Breast epithelium (tissue), 4 donors: ENCODE measurements at regions not wholly inside any gene's neighbourhood (a gene's known extent, or its start where the extent isn't known, plus 50 kb on each side); places are given as distances from the start of the nearest gene placed in this dataset.

Source experiments
- DNase-seq, 2 donors: peaks; one replicate each; pipeline ENCODE4 v3.0.0-alpha.2; 2019; ENCODE audit warnings: low spot score in 2 of 2
- H3K27ac ChIP-seq, 2 donors: fragments of 200-600 bp; sonication (generic) in 1 of 2; one replicate each; pipeline ENCODE4 v1.5.1; 2016 to 2019; ENCODE audit warnings: mild to moderate bottlenecking in 1 of 2
- H3K27me3 ChIP-seq, 2 donors: fragments of 200-600 bp; sonication (generic) in 1 of 2; one replicate each; pipeline versions ENCODE4 v1.5.1 to v1.6.0; 2017 to 2019; ENCODE audit warnings: control low read depth in 1 of 2, mild to moderate bottlenecking in 1 of 2
- H3K36me3 ChIP-seq: fragments of 200-600 bp; one replicate; pipeline ENCODE4 v1.5.1; 2019
- H3K4me1 ChIP-seq, 2 donors: fragments of 200-600 bp; sonication (generic); one replicate each; pipeline ENCODE4 v1.5.1; 2016 to 2019; ENCODE audit warnings: control low read depth in 1 of 2
- H3K4me3 ChIP-seq, 3 donors: fragments of 200-600 bp; sonication (generic); 1 replicate in 2 of 3; 2 replicates in 1 of 3; pipeline ENCODE4 v1.5.1; 2016 to 2019; ENCODE audit warnings: mild to moderate bottlenecking in 3 of 3, moderate library complexity in 2 of 3
- H3K9me3 ChIP-seq, 2 donors: fragments of 200-600 bp; sonication (generic) in 1 of 2; one replicate each; pipeline ENCODE4 v1.5.1; 2016 to 2019; ENCODE audit warnings: control low read depth in 1 of 2
- POLR2A ChIP-seq: fragments of 450-650 bp; IDR thresholded peaks from one replicate; pipeline ENCODE4 v1.6.1; 2016; ENCODE audit warnings: antibody characterized with exemption, mild to moderate bottlenecking, moderate library complexity
- POLR2AphosphoS5 ChIP-seq, 3 donors: sonication (generic); formaldehyde crosslinking; IDR thresholded peaks; one replicate each; pipeline ENCODE4 v1.6.1; 2017; ENCODE audit warnings: antibody characterized with exemption in 3 of 3
- intact Hi-C: fragments of 100-400 bp; cut with DNase I; formaldehyde crosslinking; loops from one replicate; pipeline ENCODE4 v1.15.1; 2023; ENCODE audit warnings: low total_unique reads
- TF ChIP-seq, protein P1 (sequence below), 3 donors: fragments of 450-650 bp; IDR thresholded peaks; one replicate each; pipeline ENCODE4 v1.5.1; 2016 to 2017; ENCODE audit warnings: antibody characterized with exemption in 3 of 3, mild to moderate bottlenecking in 3 of 3, moderate library complexity in 3 of 3

DNA sequence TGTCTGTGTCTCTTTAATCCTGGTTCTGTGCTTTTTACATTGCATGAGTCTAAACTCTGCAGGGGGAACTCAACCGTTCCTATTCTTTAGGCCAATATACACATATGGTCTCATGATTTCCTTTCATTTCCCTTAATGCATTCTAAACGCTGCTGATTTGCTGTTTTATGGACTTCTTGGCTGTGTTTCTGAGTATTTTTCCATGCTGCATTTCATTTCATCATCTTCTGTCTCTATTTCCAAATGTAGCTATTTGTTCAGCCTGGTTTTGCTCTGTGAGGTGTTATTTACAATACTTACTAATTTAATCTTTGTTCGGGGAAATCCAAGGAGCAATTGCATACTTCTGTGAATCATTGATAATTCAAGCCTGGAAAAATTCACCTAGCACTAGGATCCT lies 897.2 kb downstream of the TSN start:
- intact Hi-C loops: no loop called here

DNA sequence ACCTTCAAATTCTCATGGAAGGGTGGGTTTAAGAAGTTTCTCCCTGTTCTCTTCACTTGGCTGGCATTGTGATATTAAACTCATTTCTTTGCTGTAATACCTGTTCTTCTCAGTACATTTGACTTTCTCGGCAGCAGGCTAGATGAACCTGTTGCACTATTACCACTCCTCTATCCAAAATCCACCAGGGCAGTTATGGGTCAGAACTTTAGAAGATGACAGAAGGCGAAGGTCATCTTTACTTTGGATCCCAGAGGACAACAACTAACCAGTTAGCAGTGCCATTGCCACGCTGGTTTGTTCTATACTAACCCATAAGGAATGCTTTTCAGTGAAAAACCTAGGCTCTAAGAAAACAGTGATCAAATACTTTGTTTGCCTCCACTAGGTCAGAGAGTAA lies 901.0 kb downstream of the TSN start:
- no peak for DNase-seq
- Histone ChIP-seq H3K4me1 (no peaks in the 10 kb centered on the region), H3K27ac (no peak overlapping the region), H3K27me3 (peaks cover 0 to 7% of the 10 kb centered on the region in 2 donors), H3K4me3 (no peak overlapping the region), H3K9me3 (no peaks in the 10 kb centered on the region), H3K36me3 (no peaks in the 10 kb centered on the region)
- intact Hi-C loops: no loop called here
- TF ChIP-seq POLR2A: no peak
- TF ChIP-seq POLR2AphosphoS5 (IDR thresholded peaks at IDR 0.05): no peak
- TF ChIP-seq, protein P1, sequence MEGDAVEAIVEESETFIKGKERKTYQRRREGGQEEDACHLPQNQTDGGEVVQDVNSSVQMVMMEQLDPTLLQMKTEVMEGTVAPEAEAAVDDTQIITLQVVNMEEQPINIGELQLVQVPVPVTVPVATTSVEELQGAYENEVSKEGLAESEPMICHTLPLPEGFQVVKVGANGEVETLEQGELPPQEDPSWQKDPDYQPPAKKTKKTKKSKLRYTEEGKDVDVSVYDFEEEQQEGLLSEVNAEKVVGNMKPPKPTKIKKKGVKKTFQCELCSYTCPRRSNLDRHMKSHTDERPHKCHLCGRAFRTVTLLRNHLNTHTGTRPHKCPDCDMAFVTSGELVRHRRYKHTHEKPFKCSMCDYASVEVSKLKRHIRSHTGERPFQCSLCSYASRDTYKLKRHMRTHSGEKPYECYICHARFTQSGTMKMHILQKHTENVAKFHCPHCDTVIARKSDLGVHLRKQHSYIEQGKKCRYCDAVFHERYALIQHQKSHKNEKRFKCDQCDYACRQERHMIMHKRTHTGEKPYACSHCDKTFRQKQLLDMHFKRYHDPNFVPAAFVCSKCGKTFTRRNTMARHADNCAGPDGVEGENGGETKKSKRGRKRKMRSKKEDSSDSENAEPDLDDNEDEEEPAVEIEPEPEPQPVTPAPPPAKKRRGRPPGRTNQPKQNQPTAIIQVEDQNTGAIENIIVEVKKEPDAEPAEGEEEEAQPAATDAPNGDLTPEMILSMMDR (IDR thresholded peaks at IDR 0.05): no peak

More for the DNA sequence above, 897.2 kb downstream of the TSN start:
- no peaks in the 10 kb centered on the region for H3K9me3 ChIP-seq
- TF ChIP-seq, protein P1 (IDR thresholded peaks at IDR 0.05): no peak
- TF ChIP-seq POLR2AphosphoS5 (IDR thresholded peaks at IDR 0.05): no peak
- no peak for TF ChIP-seq POLR2A
- H3K4me3 ChIP-seq: no peak overlapping the region
- no peak overlapping the region for H3K27ac ChIP-seq
- H3K4me1 ChIP-seq: no peaks in the 10 kb centered on the region
- no peak for DNase-seq
- no peaks in the 10 kb centered on the region for H3K36me3 ChIP-seq
- no peaks in the 10 kb centered on the region for H3K27me3 ChIP-seq

DNA sequence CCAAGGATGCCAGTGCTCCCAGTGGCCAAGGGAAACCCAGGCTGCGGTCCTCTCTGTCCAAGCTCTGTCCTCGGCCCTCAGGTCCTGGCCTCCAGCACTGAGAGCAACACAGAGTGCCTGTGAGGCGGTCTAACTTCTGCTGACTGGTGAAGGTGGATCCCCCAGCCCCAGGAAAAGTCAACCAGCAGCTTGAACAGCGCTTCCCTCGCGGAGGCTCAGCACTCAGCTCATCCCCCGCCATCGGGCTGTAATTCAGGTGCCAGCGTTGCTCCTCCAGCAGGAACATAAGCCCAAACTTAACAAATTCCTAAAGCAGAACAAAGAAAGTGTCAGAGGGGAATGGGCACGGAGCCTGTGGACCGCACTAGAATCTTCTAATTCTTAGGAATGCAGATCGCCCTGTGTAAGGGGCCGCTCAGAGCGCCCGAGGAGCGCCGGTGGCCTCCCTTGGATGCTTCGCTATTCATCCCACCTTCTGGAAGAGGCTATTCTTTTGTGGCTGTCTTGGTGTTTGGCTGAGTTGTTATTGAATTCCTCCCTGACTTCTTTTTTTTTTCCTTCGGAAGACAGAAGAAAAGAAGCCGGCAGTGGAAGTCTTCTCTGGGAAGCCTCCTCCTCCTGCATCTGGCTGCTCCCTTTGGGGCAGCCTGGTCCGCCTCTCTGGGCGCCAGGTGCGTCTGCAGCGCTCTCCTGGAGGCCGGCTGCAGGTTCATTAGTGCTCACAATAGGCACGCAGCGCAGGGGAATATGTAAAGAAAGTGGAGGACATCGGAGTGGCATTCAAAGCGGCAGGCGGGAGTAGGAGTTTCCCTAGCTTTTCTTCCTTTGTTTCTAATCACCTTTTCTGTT lies 905.6 kb downstream of the TSN start:
- no peak overlapping the region for H3K27ac ChIP-seq
- H3K36me3 ChIP-seq: no peaks in the 10 kb centered on the region
- H3K27me3 ChIP-seq: peaks cover 0 to 7% of the 10 kb centered on the region in 2 donors
- intact Hi-C loops: no loop called here
- no peak for DNase-seq
- no peaks in the 10 kb centered on the region for H3K9me3 ChIP-seq
- H3K4me1 ChIP-seq: no peaks in the 10 kb centered on the region
- peak overlapping the region in 2 of 3 donors; percentile 27 to 43 for H3K4me3 ChIP-seq
- TF ChIP-seq, protein P1 (IDR thresholded peaks at IDR 0.05): no peak

DNA sequence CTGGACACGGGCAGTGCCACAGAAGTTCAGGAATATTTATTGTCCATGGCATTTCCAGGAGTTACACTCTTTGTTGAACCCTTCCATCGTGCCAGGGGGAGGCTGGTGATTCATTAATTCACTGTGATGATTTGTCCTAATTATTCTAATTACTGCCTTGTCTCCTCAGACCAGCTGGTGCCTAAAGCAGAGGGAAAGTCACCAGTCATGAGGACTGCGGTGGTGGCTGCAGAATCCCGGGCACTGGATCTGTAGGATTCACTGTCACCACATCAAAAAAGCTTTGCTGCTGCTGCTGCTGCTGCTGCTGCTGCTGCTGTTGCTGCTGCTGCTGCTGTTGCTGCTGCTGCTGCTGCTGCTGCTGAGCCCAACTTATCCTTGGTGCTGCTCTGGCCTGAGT lies 908.2 kb downstream of the TSN start:
- intact Hi-C loops: no loop called here
- H3K4me3 ChIP-seq: no peak overlapping the region

DNA sequence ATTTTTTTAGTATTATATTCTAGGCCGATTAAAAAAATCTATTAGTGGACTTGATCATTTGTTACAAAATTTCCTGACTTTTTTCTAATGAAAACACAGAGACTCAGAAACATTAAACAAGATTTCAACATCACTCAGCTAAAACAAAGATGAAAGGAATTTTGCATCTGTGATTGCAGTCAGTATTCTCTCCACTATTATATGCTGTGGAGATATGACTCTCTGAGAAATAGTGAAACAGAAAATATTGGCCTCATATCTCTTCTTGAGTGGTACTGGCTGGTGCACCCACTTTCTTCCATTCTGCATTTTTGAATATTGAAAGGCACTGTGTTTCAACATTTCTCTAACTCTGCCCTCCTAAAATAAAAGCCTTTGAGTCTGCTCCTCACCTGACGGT lies 914.2 kb downstream of the TSN start:
- Histone ChIP-seq H3K9me3 (no peaks in the 10 kb centered on the region), H3K27me3 (no peaks in the 10 kb centered on the region), H3K27ac (no peak overlapping the region), H3K4me3 (no peak overlapping the region), H3K36me3 (no peaks in the 10 kb centered on the region), H3K4me1 (no peaks in the 10 kb centered on the region)
- intact Hi-C loops: no loop called here
- TF ChIP-seq POLR2AphosphoS5 (IDR thresholded peaks at IDR 0.05): no peak
- no peak for TF ChIP-seq POLR2A
- TF ChIP-seq, protein P1 (IDR thresholded peaks at IDR 0.05): no peak
- DNase-seq: no peak

More for the DNA sequence above, 908.2 kb downstream of the TSN start:
- H3K27ac ChIP-seq: no peak overlapping the region
- no peak for DNase-seq
- no peaks in the 10 kb centered on the region for H3K36me3 ChIP-seq
- no peaks in the 10 kb centered on the region for H3K9me3 ChIP-seq
- no peaks in the 10 kb centered on the region for H3K4me1 ChIP-seq
- H3K27me3 ChIP-seq: peaks cover 0 to 7% of the 10 kb centered on the region in 2 donors
- no peak for TF ChIP-seq POLR2AphosphoS5 (IDR thresholded peaks at IDR 0.05)
- TF ChIP-seq, protein P1 (IDR thresholded peaks at IDR 0.05): no peak
- no peak for TF ChIP-seq POLR2A
